Activated CD4-positive, alpha-beta T cell treated with anti-CD3 and anti-CD28 coated beads, Interleukin-2, amount 50 U/mL, for 1 hour (primary cell): ENCODE measurements at regions not wholly inside any gene's neighbourhood (a gene's known extent, or its start where the extent isn't known, plus 50 kb on each side); places are given as distances from the start of the nearest gene placed in this dataset.
"Not testable (repeated sequence)": the region's sequence is repeated elsewhere in the genome, so short reads cannot be mapped to it uniquely, and the experiment has no call there.

ENCODE experiments used
- DNase-seq: peaks from one replicate; pipeline ENCODE4 v3.0.0-alpha.2; 2020

DNA sequence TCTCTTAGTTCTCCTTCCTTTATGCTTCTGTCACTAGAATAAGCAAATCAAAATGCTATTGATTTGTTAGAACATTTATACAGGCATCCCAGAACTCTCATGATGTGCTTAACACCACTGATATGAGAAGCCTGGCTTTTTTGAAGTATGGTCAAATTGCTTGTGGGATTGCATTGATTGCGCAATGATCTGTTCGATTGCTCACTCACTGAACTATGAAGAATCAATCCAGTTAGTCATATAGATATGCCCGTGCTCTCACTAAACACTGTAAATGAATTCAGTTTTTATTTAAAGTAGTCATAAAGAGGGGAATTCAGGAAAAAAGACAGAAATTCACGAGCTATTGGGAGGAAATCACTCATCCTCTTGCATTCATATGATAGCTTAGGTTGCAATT, 1237.8 kb downstream of the SUCLG1 start:
- no peak for DNase-seq

- no peak for DNase-seq
Measured at GRCh38 chr2:83217854-83218253, 1241.2 kb downstream of the SUCLG1 start.

- DNase-seq: no peak
Measured at GRCh38 chr2:83196225-83196624, 1262.9 kb downstream of the SUCLG1 start.

DNA sequence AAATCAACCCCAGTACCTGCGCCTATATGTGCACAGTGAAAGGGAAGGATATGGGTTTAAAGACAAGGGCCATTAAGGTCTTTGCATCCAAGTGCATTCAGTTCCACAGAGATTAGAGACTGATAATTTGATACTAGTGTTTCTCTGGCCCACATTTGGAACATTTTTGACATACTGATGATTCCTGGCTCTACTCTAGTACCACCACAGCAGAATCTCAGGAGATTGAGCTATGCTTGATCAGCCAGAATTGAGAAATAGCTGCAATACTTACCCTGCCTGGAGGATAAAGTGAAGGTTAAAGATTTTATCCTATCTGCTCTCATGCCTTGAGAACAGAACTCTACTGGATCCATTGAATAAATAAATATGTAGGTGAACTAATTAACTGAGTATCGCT, 1267.8 kb downstream of the SUCLG1 start:
- no peak for DNase-seq

- no peak for DNase-seq
Measured at GRCh38 chr2:83186105-83186760, 1272.8 kb downstream of the SUCLG1 start.

DNA sequence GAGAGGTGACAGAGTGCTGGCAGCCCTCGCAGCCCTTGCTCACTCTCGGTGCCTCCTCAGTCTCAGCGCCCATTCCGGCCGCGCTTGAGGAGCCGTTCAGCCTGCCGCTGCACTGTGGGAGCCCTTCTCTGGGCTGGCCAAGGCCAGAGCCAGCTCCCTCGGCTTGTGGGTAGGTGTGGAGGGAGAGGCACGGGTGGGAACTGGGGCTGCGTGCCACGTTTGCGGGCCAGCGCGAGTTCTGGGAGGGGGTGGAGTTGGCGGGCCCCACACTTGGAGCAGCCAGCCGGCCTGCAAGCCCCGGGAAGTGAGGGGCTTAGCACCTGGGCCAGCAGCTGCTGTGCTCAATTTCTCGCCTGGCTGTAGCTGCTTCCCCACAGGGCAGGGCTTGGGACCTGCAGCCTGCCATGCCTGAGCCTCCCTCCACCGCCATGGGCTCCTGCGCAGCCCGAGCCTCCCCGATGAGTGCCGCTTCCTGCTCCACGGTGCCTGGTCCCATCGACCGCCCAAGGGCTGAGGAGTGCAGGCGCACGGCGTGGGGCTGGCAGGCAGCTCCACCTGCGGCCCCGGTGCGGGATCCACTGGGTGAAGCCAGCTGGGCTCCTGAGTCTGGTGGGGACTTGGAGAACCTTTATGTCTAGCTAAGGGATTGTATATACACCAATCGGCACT, 1278.1 kb downstream of the SUCLG1 start:
- DNase-seq: not testable (repeated sequence)

DNA sequence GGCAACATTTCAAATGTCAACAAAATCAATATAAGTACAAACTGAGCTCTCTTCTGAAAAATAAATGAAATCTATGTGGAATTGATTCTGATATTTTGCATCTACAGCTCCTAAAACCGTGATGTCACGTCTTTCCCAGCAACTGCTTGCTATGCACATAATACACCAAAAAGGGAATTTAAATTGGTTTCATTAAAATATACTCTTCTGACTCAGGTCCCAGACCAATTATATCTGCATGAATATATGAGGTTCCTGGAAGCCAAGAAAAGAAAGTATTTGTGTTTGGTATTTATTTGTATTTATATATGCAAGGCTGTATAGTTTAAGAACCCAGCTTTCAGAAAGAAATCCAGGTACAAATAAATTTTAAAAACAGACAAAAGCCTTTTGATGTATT, 1282.5 kb downstream of the SUCLG1 start:
- DNase-seq: no peak

DNA sequence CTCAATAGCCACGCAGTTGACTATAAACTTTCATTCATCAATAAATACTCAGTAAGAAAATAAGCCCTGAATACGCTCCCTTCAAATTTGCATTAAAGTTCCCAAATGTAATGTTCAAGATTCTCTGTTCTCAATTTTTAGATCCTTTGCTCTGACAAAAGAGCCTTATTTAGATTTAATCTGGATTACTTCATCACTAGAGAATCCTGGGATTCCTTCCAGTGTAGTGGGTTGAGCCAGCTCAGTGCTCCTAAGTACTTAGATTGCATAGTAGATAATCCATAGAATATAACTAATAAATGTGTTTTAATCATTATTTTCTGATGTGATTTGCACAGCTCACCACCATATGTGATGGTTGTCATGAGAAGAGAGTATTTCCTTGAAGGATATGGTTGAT, 1286.2 kb downstream of the SUCLG1 start:
- no peak for DNase-seq

DNA sequence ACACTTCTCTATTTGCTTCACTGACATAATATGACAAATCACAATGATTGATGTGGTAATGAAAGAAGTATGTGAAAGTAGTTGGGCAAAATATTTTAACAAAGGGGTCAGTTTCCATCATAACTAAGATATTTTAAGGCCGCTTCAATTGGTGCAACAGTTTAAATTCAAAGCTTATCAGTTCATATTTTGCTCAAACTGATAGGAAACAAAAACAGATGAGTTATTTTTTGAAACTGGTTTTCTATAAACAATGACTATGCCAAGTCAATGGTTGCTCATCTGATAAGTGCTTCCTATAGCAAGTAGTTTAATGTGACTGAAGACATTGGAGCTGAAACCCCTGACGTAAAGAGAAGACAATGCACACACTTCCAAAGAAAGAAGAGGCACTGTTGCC, 1290.7 kb downstream of the SUCLG1 start:
- DNase-seq: no peak

GRCh38 chr2:83162421-83162820, 1296.7 kb downstream of the SUCLG1 start:
- no peak for DNase-seq

- no peak for DNase-seq
Measured at GRCh38 chr2:83160571-83160970, 1298.5 kb downstream of the SUCLG1 start.

- no peak for DNase-seq
Measured at GRCh38 chr2:83155826-83156225, 1303.3 kb downstream of the SUCLG1 start.

- DNase-seq: no peak
Measured at GRCh38 chr2:83143946-83144345, 1315.1 kb downstream of the SUCLG1 start.

DNA sequence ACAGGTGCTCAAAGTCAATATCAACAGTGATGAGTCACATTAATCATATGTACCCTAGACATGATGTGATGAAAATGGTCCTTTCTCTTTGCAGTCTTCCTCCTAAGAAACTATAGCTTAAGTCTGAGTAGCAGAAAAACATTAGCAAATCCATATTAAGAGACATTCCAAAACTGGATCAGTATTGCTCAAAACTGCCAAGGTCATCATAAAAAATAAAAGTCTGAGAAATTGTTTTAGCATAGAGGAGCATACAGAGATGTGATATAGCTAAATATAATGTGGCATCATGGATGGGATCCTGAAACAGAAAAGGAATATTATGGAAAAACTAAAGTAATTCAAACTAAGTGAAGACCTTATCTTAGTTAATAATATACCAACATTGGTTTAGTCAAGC, 1316.1 kb downstream of the SUCLG1 start:
- no peak for DNase-seq

- DNase-seq: no peak
Measured at GRCh38 chr2:83115606-83116005, 1343.5 kb downstream of the SUCLG1 start.

DNA sequence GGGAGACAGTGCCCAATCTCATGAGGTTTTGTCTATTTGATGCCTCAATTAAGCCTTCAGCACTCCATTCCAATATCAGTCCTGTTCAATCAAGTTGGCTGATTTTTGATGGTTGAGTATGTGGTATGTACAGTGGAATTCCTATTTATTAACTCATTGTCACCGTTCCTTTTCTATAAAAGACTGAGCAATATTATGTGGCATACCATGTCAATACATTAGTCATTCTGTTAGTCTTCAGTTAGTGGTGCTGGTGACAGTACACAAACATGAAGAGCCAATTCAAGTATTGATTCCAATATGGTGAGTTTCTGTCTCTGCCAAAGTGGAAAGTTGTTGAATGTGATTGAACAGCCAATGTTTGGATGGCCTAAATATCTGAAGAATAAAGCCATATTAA, 1343.9 kb downstream of the SUCLG1 start:
- DNase-seq: no peak

GRCh38 chr2:83113953-83114352, 1345.1 kb downstream of the SUCLG1 start:
- DNase-seq: no peak

GRCh38 chr2:83112858-83113257, 1346.2 kb downstream of the SUCLG1 start:
- DNase-seq: no peak

- no peak for DNase-seq
Measured at GRCh38 chr2:83109284-83109683, 1349.8 kb downstream of the SUCLG1 start.

GRCh38 chr2:83106853-83107252, 1352.2 kb downstream of the SUCLG1 start:
- DNase-seq: no peak

- DNase-seq: no peak
Measured at GRCh38 chr2:83104202-83104601, 1354.9 kb downstream of the SUCLG1 start.

DNA sequence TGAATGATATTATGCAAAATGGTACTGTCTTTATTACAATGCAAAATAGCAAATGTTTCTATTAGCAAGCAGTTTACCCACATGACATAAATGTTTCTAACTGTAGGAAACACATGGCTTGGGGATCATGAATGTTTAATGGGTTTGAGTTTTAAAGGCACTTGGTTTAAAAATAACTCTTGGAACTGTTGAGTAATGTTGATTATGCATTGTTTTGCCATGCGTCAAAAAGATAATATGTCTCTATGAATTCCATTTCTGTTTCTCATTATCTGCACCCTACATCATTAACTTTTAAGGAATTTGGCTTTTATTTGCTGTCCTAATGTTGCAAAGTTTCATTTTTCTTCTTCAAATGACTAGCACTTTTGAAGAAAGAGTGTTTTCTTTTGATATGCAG, 1355.5 kb downstream of the SUCLG1 start:
- no peak for DNase-seq

- DNase-seq: not testable (repeated sequence)
Measured at GRCh38 chr2:83089051-83089450, 1370.0 kb downstream of the SUCLG1 start.

DNA sequence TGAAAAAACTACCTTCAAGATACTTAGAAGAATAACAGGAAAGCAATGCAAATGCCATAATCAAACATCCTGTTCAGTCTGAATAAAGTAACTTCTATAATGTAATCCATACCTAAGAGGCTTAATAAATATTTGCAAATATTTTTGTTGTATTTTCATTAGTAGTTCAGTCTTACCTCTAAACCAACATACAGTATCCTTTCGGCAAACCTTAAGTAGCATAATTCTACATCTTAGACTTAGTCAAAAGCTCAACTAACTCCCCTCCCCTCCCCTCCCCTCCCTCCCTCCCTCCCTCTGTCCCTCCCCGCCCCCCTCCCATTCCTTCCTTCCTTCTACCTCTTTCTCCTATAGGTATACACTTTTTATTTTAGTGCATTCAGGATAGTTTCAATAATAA, 1373.2 kb downstream of the SUCLG1 start:
- DNase-seq: no peak
